Bronchial epithelial cell (primary cell): ENCODE measurements at regions not wholly inside any gene's neighbourhood (a gene's known extent, or its start where the extent isn't known, plus 50 kb on each side); places are given as distances from the start of the nearest gene placed in this dataset.
"Not testable (repeated sequence)": the region's sequence is repeated elsewhere in the genome, so short reads cannot be mapped to it uniquely, and the experiment has no call there.

Experiments
- DNase-seq: peaks from one replicate; pipeline ENCODE4 v3.0.0-alpha.2; 2010; ENCODE audit warnings: low read depth
- FAIRE-seq: peaks from 2 replicates; lab custom pipeline; 2011; peaks lifted over from hg19 to GRCh38; lab: Jason Lieb, UNC
- H3K27me3 ChIP-seq: 2 replicates; pipeline ENCODE4 v1.5.1; 2011; ENCODE audit warnings: low read length; ENCODE audit not compliant: control insufficient read depth, insufficient read depth
- H3K36me3 ChIP-seq: 2 replicates; pipeline ENCODE4 v1.5.1; 2011; ENCODE audit warnings: low read length; ENCODE audit not compliant: control insufficient read depth, insufficient read depth
- H3K4me3 ChIP-seq: 2 replicates; pipeline ENCODE4 v1.5.1; 2011; ENCODE audit warnings: mild to moderate bottlenecking, low read depth, low read length, control low read depth
- TF ChIP-seq, protein P1 (sequence below): IDR thresholded peaks from 2 replicates; pipeline ENCODE4 v1.5.1; 2011; ENCODE audit warnings: mild to moderate bottlenecking, moderate library complexity, low read length, control low read depth, inconsistent platforms; ENCODE audit not compliant: insufficient read depth, severe bottlenecking

DNA sequence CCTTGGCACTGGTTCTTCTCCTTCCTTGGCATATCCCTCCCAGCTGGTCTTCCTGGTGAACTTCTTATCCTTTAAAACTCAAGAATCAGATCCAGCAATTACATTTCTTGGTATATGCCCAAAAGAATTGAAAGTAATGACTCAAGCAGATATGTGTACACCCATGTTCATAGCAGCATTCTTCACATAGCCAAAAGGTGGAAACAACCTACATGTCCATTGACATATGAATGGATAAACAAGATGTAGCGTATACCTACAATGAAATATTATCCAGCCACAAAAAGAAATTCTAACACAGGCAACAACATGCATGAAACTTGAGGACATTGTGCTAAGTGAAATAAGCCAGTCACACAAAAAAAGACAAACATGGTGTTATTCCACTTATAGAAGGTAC, 103.7 kb upstream of the NT5E start:
- Histone ChIP-seq H3K27me3 (no peaks in the 10 kb centered on the region), H3K4me3 (no peak overlapping the region), H3K36me3 (no peaks in the 10 kb centered on the region)
- FAIRE-seq (no peak), DNase-seq (peak; percentile 77)
- TF ChIP-seq, protein P1, sequence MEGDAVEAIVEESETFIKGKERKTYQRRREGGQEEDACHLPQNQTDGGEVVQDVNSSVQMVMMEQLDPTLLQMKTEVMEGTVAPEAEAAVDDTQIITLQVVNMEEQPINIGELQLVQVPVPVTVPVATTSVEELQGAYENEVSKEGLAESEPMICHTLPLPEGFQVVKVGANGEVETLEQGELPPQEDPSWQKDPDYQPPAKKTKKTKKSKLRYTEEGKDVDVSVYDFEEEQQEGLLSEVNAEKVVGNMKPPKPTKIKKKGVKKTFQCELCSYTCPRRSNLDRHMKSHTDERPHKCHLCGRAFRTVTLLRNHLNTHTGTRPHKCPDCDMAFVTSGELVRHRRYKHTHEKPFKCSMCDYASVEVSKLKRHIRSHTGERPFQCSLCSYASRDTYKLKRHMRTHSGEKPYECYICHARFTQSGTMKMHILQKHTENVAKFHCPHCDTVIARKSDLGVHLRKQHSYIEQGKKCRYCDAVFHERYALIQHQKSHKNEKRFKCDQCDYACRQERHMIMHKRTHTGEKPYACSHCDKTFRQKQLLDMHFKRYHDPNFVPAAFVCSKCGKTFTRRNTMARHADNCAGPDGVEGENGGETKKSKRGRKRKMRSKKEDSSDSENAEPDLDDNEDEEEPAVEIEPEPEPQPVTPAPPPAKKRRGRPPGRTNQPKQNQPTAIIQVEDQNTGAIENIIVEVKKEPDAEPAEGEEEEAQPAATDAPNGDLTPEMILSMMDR = no peak

DNA sequence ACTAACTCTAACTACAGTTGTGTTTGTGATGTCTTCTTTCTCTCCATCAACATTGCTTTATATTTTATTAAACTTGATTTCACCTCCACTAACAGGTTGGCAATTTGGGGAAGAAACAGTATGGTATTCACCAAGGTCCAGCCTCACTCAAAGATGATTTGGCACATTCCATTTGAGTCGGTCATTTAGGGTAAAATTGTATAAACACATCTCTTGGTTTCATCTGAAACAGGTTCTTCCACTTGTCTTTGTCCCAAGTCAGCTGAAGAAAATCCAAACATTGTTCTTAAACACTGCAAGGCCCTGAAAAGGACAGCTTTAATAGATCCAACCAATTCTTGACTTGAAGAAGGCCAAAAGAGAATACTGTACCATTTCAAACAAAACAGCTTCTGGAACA, 104.9 kb upstream of the NT5E start:
- TF ChIP-seq, protein P1 = no peak
- DNase-seq (peak; percentile 94), FAIRE-seq (no peak)
- Histone ChIP-seq H3K36me3 (no peaks in the 10 kb centered on the region), H3K27me3 (no peaks in the 10 kb centered on the region), H3K4me3 (no peak overlapping the region)

DNA sequence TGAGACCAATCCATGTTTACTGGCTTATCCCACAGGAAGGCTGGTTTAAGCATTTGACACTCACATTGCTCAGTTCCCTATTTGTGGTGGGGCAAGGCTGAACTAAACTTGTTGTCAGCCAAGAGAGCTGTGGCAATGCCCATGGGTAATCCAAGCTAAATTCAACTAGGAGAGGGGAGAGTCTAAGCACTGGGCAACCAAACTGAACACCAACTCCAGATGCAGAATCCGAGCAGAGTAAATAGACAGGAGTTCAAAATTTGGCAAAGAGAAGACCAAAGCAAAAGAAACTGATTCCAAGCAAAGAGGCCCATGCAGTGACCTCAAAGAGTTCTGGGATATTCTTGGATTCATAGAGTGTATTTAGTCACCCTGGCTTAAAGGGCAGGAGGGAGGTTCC, 106.5 kb upstream of the NT5E start:
- Histone ChIP-seq H3K36me3 (no peaks in the 10 kb centered on the region), H3K4me3 (no peak overlapping the region), H3K27me3 (no peaks in the 10 kb centered on the region)
- TF ChIP-seq, protein P1 = no peak
- FAIRE-seq (no peak), DNase-seq (no peak)

DNA sequence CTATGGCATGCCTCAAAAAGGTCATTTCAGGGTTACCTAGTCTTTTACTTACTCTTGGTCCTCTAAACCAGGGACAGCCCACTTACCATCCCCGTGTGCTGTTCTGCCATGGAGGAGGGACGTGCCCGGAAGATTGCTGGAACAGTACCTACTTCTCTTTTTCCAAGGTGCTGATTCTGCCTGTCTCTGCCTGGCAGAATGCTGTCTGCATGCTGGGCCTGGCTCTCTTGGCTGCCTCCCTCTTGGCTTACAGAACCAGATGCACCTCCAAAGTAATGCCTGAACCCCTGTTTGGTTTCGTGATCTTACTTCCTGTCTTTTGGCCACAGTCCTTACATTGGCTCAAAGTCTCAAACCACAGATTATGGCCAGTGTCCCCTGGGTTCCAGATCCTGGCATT, 120.7 kb upstream of the NT5E start:
- FAIRE-seq = peak; percentile 43
- Histone ChIP-seq H3K27me3 (no peaks in the 10 kb centered on the region), H3K36me3 (no peaks in the 10 kb centered on the region), H3K4me3 (no peak overlapping the region)
- TF ChIP-seq, protein P1 = no peak
- no peak for DNase-seq

DNA sequence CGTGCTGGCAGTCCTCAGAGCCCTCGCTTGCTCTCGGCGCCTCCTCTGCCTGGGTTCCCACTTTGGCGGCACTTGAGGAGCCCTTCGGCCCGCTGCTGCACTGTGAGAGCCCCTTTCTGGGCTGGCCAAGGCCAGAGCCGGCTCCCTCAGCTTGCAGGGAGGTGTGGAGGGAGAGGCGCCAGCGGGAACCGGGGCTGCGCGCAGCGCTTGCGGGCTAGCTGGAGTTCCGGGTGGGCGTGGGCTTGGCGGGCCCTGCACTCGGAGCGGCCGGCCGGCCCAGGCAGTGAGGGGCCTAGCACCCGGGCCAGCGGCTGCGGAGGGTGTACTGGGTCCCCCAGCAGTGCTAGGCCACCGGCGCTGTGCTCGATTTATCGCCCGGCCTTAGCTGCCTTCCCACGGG, 124.1 kb upstream of the NT5E start:
- FAIRE-seq, DNase-seq, H3K36me3 ChIP-seq, H3K4me3 ChIP-seq, H3K27me3 ChIP-seq: not testable (repeated sequence)

DNA sequence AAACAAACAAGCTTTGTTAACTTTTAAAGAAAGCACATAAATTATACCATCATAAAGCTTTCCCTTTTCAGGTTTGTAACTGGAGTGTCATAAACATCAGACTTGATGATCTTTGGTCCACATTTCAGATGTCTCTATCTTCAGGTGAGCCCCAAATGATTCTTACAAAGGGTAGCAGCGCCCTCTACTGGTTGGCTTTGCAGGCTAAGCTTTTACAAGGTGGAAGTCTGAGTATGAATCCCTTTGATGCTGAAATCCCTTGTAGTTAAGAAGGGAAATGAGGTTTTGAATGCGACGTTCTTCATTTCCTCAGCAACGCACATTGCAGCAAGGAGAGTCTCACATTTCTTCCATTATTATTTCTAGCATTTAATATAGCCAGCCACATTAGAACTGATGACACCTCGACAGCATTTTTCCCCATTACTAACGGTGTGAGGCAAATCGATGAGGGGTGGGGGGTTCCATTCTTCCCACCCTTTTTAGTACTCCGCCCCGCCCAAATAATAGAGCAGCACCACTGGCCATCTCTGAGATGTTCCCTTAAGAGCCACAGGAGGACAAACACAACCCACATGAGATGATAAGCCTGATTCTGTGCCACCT, 126.3 kb upstream of the NT5E start:
- DNase-seq (peak; percentile 72), FAIRE-seq (peak; percentile 47)
- Histone ChIP-seq H3K27me3 (no peaks in the 10 kb centered on the region), H3K36me3 (no peaks in the 10 kb centered on the region), H3K4me3 (no peak overlapping the region)
- TF ChIP-seq, protein P1 = peak; percentile 84
